ENCODE measurements at regions not wholly inside any gene's neighbourhood (a gene's known extent, or its start where the extent isn't known, plus 50 kb on each side); places are given as distances from the start of the nearest gene placed in this dataset.
"Not testable (repeated sequence)": the region's sequence is repeated elsewhere in the genome, so short reads cannot be mapped to it uniquely, and the experiment has no call there.

DNA sequence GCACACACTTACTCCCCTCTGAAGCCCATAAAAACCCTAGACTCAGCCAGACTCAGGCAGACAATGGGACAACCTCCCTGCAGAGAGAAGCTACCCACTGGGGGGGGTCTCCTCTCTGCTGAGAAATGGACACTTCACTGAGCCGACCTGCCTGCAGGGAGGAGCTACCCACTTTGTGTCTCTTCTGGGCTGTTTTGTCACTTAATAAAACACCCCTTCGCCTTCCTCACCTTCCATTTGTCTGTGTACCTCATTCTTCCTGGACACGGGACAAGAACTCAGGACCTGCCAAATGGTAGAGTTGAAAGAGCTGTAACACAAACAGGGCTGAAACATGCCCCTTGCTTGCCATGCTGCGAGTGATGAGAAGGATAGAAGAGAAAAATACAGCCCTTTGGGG lies 151.7 kb upstream of the HDDC2 start:
- no peak overlapping the region for H3K4me3 Mint-ChIP-seq
- peaks cover 10% of the 10 kb centered on the region for H3K9me3 Mint-ChIP-seq

DNA sequence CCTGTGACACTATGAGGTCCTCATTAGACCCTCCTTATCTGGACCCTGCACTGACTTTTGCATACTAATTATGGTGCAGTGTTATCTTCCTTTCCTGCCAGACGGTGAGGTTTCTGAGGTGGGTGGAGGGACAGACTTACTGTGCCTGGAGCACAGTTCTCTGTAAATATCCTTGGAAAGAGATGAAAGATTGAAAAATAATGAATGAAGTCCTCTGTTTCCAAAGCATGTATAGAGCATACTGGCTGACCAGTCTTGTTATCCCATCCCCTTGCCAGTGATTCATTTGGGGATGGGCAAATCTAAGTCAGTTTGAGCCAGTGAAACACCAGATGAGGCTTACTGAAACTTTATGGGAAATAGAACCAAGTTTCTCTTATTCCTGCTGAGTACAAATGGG lies 152.6 kb upstream of the HDDC2 start:
- H3K4me1 Mint-ChIP-seq: no peaks in the 10 kb centered on the region
- peaks cover 9% of the 10 kb centered on the region for H3K27me3 Mint-ChIP-seq
- H3K27ac Mint-ChIP-seq: no peak overlapping the region
- peaks cover 16% of the 10 kb centered on the region for H3K9me3 Mint-ChIP-seq
- no peak overlapping the region for H3K4me3 Mint-ChIP-seq
- no peak for DNase-seq
- no peaks in the 10 kb centered on the region for H3K36me3 Mint-ChIP-seq

More for the DNA sequence above, 151.7 kb upstream of the HDDC2 start:
- no peak overlapping the region for H3K27ac Mint-ChIP-seq
- H3K4me1 Mint-ChIP-seq: no peaks in the 10 kb centered on the region
- no peak for DNase-seq
- no peaks in the 10 kb centered on the region for H3K36me3 Mint-ChIP-seq
- peaks cover 4% of the 10 kb centered on the region for H3K27me3 Mint-ChIP-seq

DNA sequence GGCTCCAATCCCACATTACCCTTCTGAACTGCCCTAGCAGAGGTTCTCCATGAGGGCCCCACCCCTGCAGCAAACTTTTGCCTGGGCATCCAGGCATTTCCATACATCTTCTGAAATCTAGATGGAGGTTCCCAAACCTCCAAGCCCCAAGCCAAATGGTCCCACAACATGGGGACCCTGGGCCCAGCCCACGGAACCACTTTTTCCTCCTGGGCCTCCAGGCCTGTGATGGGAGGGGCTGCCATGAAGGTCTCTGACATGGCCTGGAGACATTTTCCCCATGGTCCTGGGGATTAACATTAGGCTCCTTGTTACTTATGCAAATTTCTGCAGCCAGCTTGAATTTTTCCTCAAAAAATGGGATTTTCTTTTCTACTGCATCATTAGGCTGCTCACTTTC lies 156.7 kb upstream of the HDDC2 start:
- not testable (repeated sequence) for H3K4me3 Mint-ChIP-seq, H3K27ac Mint-ChIP-seq, DNase-seq, H3K27me3 Mint-ChIP-seq, H3K4me1 Mint-ChIP-seq, H3K36me3 Mint-ChIP-seq
- H3K9me3 Mint-ChIP-seq: peaks cover 17% of the 10 kb centered on the region

DNA sequence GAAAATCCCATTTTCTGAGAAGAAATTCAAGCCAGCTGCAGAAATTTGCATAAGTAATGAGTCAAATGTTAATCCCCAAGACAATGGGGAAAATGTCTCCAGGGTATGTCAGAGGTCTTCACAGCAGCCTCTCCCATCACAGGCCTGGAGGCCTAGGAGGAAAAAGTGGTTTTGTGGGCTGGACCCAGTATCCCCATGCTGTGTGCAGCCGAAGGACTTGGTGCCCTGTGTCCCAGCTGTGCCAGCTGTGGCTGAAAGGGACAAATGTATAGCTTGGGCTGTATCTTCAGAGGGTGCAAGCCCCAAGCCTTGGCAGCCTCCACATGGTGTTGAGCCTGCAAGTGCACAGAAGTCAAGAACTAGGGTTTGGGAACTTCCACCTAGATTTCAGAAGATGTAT lies 163.6 kb upstream of the HDDC2 start:
- not testable (repeated sequence) for H3K27me3 Mint-ChIP-seq, H3K27ac Mint-ChIP-seq, H3K4me3 Mint-ChIP-seq, H3K36me3 Mint-ChIP-seq, H3K4me1 Mint-ChIP-seq, DNase-seq
- peaks cover 12% of the 10 kb centered on the region for H3K9me3 Mint-ChIP-seq

DNA sequence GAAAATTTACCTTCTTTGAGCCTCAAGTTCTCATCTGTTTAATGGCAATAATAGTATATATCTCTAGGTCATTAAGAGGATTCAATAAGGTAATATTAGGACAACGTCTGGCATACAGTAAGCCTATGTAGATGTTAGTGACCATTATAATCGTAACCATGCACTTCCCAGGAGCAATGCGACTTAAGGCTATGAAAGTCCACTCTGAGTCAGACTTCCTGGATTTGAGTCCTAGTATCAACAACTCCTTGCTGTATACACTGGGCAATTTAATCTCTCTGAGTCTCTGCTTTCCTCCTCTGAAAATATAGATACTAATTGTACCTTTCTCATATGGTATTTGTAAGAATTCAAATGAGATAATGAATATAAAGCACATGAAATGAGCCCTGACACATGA lies 168.1 kb upstream of the HDDC2 start:
- H3K36me3 Mint-ChIP-seq: no peaks in the 10 kb centered on the region
- no peak overlapping the region for H3K4me3 Mint-ChIP-seq
- peaks cover 7% of the 10 kb centered on the region for H3K9me3 Mint-ChIP-seq
- no peaks in the 10 kb centered on the region for H3K4me1 Mint-ChIP-seq
- DNase-seq: no peak
- H3K27me3 Mint-ChIP-seq: peaks cover 8% of the 10 kb centered on the region
- H3K27ac Mint-ChIP-seq: no peak overlapping the region

DNA sequence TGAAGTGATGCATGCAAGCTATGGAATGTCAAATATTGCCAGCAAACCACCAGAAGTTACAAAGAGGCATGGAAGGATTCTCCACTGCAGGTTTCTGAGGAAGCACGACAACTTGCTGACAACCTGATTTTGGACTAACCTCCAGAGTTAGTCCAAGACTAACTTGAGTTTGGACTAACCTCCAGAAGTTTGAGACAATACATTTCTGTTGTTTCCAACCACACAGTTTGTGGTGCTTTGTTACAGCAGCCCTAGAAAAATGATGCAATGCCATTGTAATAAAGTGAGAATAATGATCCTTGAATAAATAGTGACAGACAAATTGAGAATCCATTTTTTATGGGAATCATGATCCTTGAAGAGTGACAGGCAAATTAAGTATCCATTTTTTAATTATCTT lies 169.9 kb upstream of the HDDC2 start:
- DNase-seq: no peak
- H3K27me3 Mint-ChIP-seq: peaks cover 12% of the 10 kb centered on the region

DNA sequence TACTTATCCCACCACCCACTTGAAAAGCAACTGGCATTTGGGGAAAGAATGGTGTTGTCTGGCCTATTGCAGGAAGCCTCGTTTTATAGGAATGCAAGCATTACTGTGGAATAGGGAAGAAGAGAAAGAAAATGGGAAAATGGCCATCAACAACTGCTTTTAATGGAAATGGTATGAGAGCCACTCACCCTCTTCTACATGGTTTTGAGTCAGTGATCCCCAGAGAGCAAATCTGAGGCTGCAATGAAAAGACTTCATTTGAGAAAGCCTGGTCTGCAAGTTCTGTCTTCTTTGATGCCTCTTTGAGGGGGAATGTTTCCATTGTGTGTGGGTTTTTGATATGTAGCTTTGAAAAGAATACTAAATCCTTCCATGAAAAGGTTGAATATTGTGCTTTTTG lies 172.3 kb upstream of the HDDC2 start:
- Mint-ChIP-seq H3K36me3 (no peaks in the 10 kb centered on the region), H3K27me3 (peaks cover 12% of the 10 kb centered on the region), H3K4me1 (no peaks in the 10 kb centered on the region), H3K27ac (no peak overlapping the region), H3K4me3 (no peak overlapping the region), H3K9me3 (no peaks in the 10 kb centered on the region)
- DNase-seq: no peak

More for the DNA sequence above, 169.9 kb upstream of the HDDC2 start:
- Mint-ChIP-seq H3K9me3 (peaks cover 2% of the 10 kb centered on the region), H3K27ac (no peak overlapping the region), H3K4me3 (no peak overlapping the region), H3K36me3 (no peaks in the 10 kb centered on the region), H3K4me1 (no peaks in the 10 kb centered on the region)

DNA sequence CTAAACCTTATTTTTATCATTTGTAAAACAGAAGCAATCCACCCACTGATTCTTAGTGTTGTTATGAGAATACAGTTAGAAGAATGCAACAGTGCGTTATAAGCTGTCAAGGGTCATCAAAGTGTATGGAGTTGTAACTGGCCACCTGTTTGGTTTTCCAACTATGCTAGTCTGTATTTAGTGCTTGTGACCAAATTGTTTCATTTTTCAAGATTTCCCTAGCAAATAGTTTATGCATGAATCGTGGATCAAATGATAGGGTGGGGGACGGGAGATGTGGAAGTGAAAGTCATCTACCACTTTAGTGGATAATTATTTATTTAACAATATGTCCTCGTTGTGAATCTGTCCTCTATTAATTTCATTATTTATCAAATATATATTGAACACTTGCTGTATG lies 175.4 kb upstream of the HDDC2 start:
- Mint-ChIP-seq H3K27me3 (peaks cover 4% of the 10 kb centered on the region), H3K4me3 (no peak overlapping the region), H3K36me3 (no peaks in the 10 kb centered on the region), H3K27ac (no peak overlapping the region), H3K4me1 (no peaks in the 10 kb centered on the region), H3K9me3 (no peaks in the 10 kb centered on the region)
- DNase-seq: no peak

DNA sequence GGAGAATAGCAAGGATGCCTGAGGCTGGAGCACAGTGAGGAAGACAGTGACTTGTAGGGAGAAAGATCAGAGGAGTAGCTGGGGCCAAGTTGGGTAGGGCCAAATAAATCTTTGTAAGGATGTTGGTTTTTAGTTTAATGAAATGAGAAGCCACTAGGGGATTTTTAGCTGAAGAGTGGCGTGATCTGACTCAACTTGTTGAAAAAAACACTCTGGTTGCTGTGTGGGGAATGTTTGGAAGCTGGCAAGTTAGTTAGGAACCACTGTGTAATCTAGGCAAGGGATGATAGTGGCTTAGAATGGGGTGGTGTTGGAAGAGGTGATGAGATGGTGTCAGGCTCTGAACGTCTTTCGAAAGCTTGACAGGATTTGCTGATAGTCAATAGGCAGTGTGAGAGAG lies 176.1 kb upstream of the HDDC2 start:
- Mint-ChIP-seq H3K9me3 (no peaks in the 10 kb centered on the region), H3K36me3 (no peaks in the 10 kb centered on the region), H3K27ac (no peak overlapping the region), H3K4me1 (no peaks in the 10 kb centered on the region), H3K4me3 (no peak overlapping the region), H3K27me3 (peaks cover 4% of the 10 kb centered on the region)
- no peak for DNase-seq

DNA sequence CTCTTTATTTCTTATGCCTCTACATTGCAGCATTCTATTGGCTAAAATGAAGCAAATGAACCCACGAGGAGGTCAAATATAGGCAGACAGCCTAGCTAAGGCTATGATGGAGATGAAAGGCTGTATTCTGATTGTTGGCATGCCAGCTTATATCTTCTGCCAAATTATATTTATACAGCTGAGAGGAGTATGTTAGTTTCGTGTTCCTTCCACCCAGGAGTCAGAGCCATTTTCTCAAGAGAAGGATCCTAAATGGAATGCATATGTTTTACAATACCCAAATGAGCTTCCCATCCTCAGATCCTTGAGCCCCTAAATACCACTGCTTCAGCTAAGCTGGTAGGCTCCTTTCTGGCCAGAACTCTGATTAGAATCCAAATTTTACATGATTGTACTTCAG lies 178.4 kb upstream of the HDDC2 start:
- Mint-ChIP-seq H3K27ac (no peak overlapping the region), H3K4me1 (no peaks in the 10 kb centered on the region), H3K9me3 (no peaks in the 10 kb centered on the region), H3K4me3 (no peak overlapping the region), H3K27me3 (peaks cover 4% of the 10 kb centered on the region), H3K36me3 (no peaks in the 10 kb centered on the region)
- DNase-seq: no peak

DNA sequence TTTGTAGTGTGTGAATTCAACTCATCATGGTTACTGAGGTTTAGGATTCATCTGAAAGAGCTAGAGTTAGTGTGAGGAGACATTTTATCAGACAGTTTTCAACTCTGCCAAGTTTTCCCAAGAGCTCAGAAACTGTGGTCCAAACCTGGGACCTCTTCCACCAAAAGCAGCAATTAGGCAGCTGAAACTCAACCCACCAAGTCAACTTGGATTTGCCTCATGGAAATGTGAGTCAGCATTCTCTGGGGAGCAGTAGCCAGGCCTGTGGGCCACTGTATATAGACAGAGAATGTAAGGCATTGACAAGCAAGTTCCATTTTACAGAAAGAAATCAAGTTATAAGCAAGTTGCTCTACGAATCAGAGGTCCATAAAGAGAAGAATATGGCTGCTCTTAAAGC lies 178.8 kb upstream of the HDDC2 start:
- no peaks in the 10 kb centered on the region for H3K9me3 Mint-ChIP-seq
- no peak for DNase-seq

DNA sequence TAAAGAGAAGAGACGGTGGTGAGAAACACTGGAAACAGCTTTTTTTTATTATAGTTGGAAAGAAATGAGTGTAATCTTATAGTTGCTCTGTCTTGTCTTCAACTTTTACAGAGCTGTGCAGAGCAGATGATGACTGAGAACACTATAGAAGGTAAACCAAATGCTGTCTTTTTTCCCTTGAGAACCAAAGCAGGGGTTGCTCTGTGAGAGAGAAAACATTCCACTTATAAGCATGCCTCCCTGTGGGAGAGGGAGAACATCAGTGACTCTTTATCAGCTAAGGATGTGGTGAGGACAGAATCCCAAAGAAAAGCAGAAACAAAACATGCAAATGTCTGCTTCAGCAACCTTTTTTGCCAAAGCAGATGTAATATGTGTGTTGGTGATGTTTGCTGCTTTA lies 179.3 kb upstream of the HDDC2 start:
- Mint-ChIP-seq H3K4me3 (no peak overlapping the region), H3K9me3 (no peaks in the 10 kb centered on the region), H3K27ac (no peak overlapping the region), H3K27me3 (no peaks in the 10 kb centered on the region), H3K36me3 (no peaks in the 10 kb centered on the region), H3K4me1 (no peaks in the 10 kb centered on the region)
- DNase-seq: no peak

More for the DNA sequence above, 178.8 kb upstream of the HDDC2 start:
- H3K4me3 Mint-ChIP-seq: no peak overlapping the region
- H3K27me3 Mint-ChIP-seq: peaks cover 4% of the 10 kb centered on the region
- no peaks in the 10 kb centered on the region for H3K4me1 Mint-ChIP-seq
- no peak overlapping the region for H3K27ac Mint-ChIP-seq
- no peaks in the 10 kb centered on the region for H3K36me3 Mint-ChIP-seq

DNA sequence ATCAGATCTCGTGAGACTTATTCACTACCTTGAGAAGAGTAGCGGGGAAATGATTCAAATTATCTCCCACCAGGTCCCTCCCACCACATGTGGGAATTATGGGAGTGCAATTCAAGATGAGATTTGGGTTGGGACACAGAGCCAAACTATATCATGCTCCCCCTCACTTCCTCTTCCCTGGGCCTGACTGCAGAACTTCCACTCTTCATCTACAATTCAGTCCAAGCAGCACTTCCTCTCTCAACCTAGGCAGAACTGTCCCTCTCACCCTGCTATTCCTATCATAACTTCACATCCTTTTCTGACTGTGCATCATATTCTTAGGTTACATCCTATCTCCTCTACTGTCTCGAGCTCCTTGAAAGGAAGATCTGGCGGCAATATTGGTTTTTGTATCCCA lies 184.0 kb upstream of the HDDC2 start:
- DNase-seq: no peak
- Mint-ChIP-seq H3K4me1 (no peaks in the 10 kb centered on the region), H3K27me3 (peaks cover 6% of the 10 kb centered on the region), H3K27ac (no peak overlapping the region), H3K36me3 (no peaks in the 10 kb centered on the region), H3K9me3 (no peaks in the 10 kb centered on the region), H3K4me3 (no peak overlapping the region)

DNA sequence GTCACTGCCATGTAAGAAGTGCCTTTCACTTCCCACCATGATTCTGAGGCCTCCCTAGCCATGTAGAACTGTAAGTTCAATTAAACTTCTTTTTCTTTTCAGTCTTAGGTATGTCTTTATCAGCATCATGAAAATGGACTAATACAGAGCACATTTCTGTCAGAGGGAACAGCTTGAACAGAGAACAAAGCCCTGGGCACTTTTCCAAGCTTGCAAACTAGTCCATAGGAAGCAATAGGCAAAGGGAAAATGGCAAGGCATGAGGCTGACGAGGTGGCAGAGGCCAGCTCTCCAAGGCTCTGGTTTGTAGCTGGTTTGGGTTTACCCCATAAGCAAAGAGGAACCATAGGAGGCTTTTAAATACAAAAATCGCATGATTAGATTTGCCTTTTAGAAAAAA lies 185.1 kb upstream of the HDDC2 start:
- no peak for DNase-seq
- Mint-ChIP-seq H3K9me3 (no peaks in the 10 kb centered on the region), H3K4me3 (no peak overlapping the region), H3K4me1 (no peaks in the 10 kb centered on the region), H3K36me3 (no peaks in the 10 kb centered on the region), H3K27ac (no peak overlapping the region), H3K27me3 (peaks cover 6% of the 10 kb centered on the region)

DNA sequence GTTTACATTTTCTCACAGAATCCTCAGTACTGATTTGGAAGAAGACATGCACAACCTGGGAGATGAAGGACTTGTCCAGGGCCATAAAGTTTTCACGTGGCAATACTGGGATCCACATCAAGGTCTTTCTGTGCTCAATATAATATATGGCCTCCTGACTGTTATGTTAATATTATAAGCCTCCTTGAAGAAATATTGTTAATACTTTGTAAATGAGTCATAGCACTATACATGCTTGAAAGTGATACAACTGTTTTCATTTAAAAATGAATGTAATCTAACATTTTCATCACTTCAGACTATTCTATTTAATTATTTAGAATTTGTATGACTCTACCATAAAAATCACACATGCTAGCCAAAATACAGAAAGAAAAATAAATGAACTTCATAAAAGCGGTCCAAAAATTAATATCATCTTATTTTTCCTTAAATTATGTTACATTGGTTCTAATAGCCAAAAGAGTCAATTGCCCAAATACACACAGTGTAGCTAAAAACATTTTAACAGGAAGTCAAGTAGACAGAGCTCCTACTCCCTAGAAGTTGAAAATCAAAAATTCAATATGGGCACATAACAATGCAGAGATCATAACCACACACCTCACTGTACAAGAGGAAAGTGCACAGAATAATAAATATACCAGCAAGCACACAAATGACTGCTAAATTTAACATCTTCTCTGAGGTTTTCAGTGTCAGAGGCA lies 188.0 kb upstream of the HDDC2 start:
- Mint-ChIP-seq H3K27ac (no peak overlapping the region), H3K4me1 (no peaks in the 10 kb centered on the region), H3K9me3 (no peaks in the 10 kb centered on the region), H3K27me3 (peaks cover 6% of the 10 kb centered on the region), H3K36me3 (no peaks in the 10 kb centered on the region), H3K4me3 (no peak overlapping the region)
- no peak for DNase-seq

DNA sequence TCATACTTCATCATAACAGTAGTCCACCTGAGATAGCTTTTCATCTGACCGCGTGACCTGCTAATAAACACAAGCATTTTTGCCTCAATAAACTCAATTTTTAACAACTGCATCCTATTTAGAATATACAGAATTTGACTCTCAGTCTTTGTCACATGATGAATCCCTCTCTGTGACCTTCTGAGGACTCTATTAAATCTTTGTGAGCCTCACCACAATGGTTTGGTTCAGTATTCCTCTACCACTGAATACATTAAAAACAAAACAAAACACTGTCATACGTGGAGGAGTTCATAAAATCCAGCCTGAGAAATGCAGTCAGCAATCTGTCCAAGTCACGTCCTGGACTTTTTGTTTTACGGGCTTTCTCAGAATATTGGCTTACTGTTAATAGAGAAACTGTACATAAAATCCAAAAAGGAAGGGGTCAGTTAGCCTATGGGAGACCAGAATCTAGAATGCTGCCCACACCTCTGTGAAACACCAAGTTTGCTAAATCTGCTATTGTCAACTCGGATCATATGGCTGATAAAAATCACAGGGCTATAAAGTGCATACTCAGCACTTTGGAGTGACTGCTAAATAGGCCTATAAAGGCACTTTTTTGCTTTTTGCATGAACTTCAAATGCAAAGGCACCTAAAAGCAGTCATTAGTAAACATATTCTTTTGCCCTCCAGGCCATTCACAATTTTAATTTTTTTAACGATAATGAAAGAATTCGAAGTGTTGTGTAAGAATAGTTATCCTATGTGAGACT lies 190.3 kb upstream of the HDDC2 start:
- H3K27ac Mint-ChIP-seq: no peak overlapping the region

More for the DNA sequence above, 190.3 kb upstream of the HDDC2 start:
- Mint-ChIP-seq H3K36me3 (no peaks in the 10 kb centered on the region), H3K27me3 (peaks cover 9% of the 10 kb centered on the region), H3K9me3 (no peaks in the 10 kb centered on the region), H3K4me1 (no peaks in the 10 kb centered on the region), H3K4me3 (no peak overlapping the region)
- DNase-seq: no peak

All from activated naive CD8-positive, alpha-beta T cell treated with anti-CD3 and anti-CD28 coated beads for 36 hours (primary cell).